ENCODE measurements at regions not wholly inside any gene's neighbourhood (a gene's known extent, or its start where the extent isn't known, plus 50 kb on each side); places are given as distances from the start of the nearest gene placed in this dataset.

- no peak for DNase-seq
Measured at GRCh38 chr20:11820838-11821237, 96.9 kb upstream of the BTBD3 start.

- no peak for DNase-seq
Measured at GRCh38 chr20:11822540-11822794, 95.2 kb upstream of the BTBD3 start.

DNA sequence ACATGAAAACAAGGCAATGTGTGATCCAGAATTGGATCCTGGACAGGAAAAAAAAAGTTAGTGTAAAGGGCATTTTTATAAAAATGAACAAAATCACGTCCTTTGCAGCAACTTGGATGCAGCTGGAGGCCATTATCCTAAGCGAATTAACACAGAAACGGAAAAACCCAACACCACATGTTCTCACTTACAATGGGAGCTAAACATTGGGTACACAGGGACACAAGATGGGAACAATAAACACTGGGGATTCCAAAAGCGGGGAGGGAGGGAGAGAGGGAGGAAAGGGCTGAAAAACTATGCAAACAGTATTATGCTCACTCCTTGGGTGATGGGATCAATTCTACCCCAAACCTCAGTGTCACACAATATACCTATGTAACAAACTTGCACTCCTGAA lies 91.4 kb upstream of the BTBD3 start:
- DNase-seq = no peak

- no peak for DNase-seq
Measured at GRCh38 chr20:11832397-11832796, 85.3 kb upstream of the BTBD3 start.

DNA sequence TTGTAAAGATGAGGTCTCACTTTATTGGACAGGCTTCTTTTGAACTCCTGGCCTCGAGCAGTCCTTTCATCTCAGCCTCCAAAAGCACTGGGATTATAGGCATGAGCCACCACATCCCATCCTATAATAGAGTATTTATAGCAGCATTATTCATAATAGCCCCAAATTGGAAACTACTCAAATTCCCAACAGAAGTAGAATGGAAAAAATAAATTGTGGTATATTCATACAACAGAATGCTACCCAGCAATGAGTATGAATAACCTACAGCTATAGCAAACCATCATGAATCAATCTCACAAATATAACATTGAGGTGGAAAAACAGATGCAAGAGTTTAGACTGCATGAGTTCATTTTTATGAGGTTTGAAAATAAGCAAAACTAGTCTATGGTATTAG lies 84.8 kb upstream of the BTBD3 start:
- DNase-seq = no peak

DNA sequence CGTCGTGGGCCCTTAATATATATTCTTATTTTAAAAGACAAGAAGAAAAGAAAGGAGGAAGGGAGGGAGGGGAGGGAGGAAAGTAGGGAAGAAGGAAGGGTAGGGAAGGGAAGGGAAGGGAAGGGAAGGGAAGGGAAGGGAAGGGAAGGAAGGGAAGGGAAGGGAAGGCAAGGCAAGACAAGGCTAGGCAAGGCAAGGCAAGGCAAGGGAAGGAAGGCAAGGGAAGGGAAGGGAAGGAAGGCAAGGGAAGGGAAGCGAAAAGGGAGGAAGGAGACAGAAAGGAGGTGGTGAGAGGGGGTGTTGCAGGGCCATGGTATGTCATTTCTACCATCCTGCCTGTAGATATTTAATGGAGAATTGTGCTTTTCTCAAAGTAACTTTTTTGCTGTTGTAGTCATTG lies 83.9 kb upstream of the BTBD3 start:
- no peak for DNase-seq

- no peak for DNase-seq
Measured at GRCh38 chr20:11838076-11838636, 79.5 kb upstream of the BTBD3 start.

DNA sequence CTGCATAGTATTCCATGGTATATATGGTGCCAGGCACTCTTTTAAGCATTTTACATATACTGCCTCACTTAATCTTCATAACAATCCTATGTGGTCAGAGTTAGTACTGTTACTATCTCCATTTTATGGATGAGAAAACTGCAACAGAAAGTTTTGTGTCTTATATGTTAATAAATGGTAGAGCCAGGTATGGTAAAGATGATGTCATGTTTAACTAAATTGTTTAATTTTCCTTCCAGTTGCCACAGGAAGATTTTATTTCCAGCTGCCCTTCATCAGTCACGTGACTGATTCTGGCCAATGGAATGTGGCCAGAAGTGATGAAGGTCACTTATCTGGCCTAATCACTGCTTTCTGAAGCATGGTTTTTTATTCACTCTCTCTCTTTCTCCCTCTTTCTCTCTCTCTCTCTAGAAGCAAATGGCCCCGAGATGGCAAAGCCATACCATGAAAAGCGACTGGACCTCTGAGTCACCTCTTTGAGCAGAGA lies 75.7 kb upstream of the BTBD3 start:
- no peak for DNase-seq

GRCh38 chr20:11843289-11843688 lies 74.4 kb upstream of the BTBD3 start:
- no peak for DNase-seq

- DNase-seq = no peak
Measured at GRCh38 chr20:11844691-11845090, 73.0 kb upstream of the BTBD3 start.

DNA sequence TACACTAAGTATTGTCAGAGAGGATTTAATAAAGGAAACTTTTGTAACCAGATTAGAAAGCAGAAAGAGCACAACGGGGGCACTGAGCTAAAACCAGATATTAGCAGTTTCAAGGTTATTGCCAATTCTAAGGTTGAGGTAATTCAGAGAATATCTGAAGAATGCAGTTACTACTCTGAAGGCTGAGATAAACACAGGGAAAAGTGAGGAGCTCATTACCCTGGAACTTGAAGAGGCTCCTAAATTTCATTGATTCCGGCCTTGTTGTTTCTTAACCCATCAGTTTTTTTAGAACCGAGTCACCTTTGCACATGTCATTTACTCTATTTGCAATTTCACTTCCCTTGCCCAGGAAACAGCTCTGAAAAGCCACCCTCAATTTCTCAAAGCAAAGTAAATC lies 72.4 kb upstream of the BTBD3 start:
- DNase-seq = no peak

GRCh38 chr20:11846131-11846530 lies 71.6 kb upstream of the BTBD3 start:
- no peak for DNase-seq

GRCh38 chr20:11847827-11848226 lies 69.9 kb upstream of the BTBD3 start:
- no peak for DNase-seq

DNA sequence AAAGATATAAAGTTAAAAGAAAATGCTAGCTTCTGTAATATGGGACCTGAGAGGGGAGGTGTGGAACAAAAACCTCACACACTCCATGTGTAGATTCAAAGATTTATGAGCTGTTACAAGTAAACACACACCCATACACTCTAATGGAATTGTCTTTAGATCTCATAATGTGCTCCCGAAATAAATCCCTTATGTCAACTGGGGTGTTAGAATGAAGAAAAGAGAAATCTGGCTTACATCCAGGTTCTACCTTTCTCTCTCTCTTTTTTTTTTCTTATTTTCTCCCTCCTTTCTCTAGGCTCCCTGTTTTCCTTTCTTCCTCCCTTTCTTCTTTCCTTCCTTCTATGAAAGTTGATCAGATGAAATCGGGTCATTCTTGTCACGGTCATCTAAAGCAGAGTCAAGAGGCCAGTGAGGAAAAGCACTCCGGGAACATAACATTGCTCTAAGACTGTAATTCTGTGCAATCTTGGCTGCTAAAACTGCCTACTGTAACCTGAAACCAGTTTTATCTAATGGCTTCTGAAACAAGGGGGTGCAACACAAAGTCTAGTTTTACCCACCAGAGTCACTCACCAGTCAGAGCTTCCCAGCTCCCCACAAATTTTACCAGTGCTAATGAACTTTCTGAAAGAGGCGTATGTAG lies 68.3 kb upstream of the BTBD3 start:
- DNase-seq = no peak

- DNase-seq = peak; percentile 31
Measured at GRCh38 chr20:11849976-11850670, 67.6 kb upstream of the BTBD3 start.

GRCh38 chr20:11850901-11851300 lies 66.8 kb upstream of the BTBD3 start:
- no peak for DNase-seq

GRCh38 chr20:11851646-11852045 lies 66.0 kb upstream of the BTBD3 start:
- DNase-seq = no peak

DNA sequence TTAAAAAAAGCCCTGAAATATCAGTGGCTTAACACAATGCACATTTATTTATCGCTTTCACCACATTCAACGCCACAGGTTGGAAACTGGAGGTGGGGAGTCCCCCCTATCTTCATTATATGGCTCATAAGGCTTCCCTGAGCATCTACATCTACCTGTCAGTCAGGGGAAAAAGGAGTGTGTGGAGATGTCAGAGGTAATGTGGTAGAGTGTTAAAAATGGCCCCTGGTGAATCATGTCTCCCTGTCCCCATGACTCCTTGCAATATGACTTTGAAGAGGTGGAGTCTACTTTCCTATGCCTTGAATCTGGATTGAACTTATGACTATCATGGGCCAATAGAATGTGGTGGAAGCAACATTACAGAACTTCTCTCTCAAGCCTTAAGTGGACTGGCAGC lies 65.5 kb upstream of the BTBD3 start:
- no peak for DNase-seq

DNA sequence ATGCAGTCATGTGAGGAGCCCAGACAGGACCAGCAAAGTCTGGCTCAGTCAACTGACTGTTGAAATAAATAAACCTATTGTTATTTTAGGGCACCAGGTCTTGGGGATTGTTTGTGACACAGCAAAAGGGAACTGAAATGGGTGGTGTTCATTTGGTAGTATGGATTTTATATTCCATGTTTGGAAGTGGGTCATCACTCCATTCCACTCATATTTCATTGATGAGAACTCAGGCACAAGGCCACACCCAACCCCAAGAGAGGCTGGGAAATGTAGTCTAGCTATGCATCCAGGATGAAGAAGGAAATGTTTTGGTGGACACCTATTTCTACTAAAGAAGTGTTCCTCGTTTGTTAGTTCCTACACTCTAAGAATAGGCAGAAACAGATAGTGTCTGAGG lies 64.9 kb upstream of the BTBD3 start:
- DNase-seq = no peak

GRCh38 chr20:11853359-11853758 lies 64.3 kb upstream of the BTBD3 start:
- no peak for DNase-seq

- no peak for DNase-seq
Measured at GRCh38 chr20:11861479-11861878, 56.2 kb upstream of the BTBD3 start.

DNA sequence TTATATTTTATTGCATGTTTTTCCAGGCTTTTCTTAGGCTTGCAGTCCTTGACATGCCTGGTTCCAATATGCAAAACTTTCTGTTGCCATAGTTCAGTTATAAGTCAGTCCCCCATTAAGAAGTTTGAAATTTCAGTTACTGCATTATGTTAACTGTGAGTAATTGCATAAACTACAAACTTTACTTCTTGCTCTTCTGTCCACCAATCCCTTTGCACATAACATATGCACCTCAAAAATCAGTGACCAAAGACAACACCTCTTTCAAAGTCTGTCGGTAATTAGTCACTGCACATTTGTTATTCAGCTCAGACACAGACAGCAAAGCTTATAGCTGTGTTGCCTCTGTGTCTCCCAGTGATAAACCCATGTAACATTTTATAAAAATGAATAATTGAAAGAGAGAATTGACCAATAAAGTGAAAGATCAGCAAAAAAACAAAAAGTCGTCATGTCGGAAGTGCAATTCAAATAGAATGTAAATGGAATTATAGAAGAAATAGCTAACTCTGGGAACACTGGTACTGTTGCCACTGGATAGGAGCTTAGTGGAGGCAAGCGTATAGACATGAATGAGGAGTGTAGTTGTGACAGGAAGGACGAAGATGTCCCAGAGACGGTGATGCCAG lies 50.3 kb upstream of the BTBD3 start:
- no peak for DNase-seq
